ENCODE measurements at regions not wholly inside any gene's neighbourhood (a gene's known extent, or its start where the extent isn't known, plus 50 kb on each side); places are given as distances from the start of the nearest gene placed in this dataset.
A peak's percentile ranks its signal among the peaks of the same experiment; 100 is the strongest.

- Histone ChIP-seq H3K27me3 (ENCODE audit: control insufficient read depth, insufficient read depth, low read length) (no peaks in the 10 kb centered on the region), H3K9ac (ENCODE audit: low read depth, low read length) (no peak overlapping the region), H3K4me3 (ENCODE audit: low read depth, low read length) (no peak overlapping the region), H3K9me3 (ENCODE audit: control insufficient read depth, insufficient read depth, low read length) (no peaks in the 10 kb centered on the region), H3K4me1 (ENCODE audit: control insufficient read depth, insufficient read depth, low read length) (peaks cover 14% of the 10 kb centered on the region), H3K36me3 (ENCODE audit: control insufficient read depth, insufficient read depth, low read length) (no peaks in the 10 kb centered on the region)
Measured at GRCh38 chr21:31564439-31564838, 95.1 kb upstream of the SOD1 start.

GRCh38 chr21:31560479-31560878 is 99.0 kb upstream of the SOD1 start:
- H3K36me3 ChIP-seq (ENCODE audit: control insufficient read depth, insufficient read depth, low read length), result no peaks in the 10 kb centered on the region
- peaks cover 26% of the 10 kb centered on the region for H3K4me1 ChIP-seq (ENCODE audit: control insufficient read depth, insufficient read depth, low read length)
- H3K9ac ChIP-seq (ENCODE audit: low read depth, low read length), result peak overlapping the region; percentile 93
- H3K27me3 ChIP-seq (ENCODE audit: control insufficient read depth, insufficient read depth, low read length), result peaks cover 16% of the 10 kb centered on the region
- peak overlapping the region; percentile 88 for H3K4me3 ChIP-seq (ENCODE audit: low read depth, low read length)
- H3K9me3 ChIP-seq (ENCODE audit: control insufficient read depth, insufficient read depth, low read length), result no peaks in the 10 kb centered on the region

GRCh38 chr21:31559368-31560119 is 99.9 kb upstream of the SOD1 start:
- H3K4me3 ChIP-seq (ENCODE audit: low read depth, low read length), result peak overlapping the region; percentile 88

GRCh38 chr21:31558962-31559367 is 100.5 kb upstream of the SOD1 start:
- Histone ChIP-seq H3K36me3 (ENCODE audit: control insufficient read depth, insufficient read depth, low read length) (no peaks in the 10 kb centered on the region), H3K4me1 (ENCODE audit: control insufficient read depth, insufficient read depth, low read length) (peaks cover 36% of the 10 kb centered on the region), H3K9me3 (ENCODE audit: control insufficient read depth, insufficient read depth, low read length) (no peaks in the 10 kb centered on the region), H3K27me3 (ENCODE audit: control insufficient read depth, insufficient read depth, low read length) (peaks cover 16% of the 10 kb centered on the region), H3K4me3 (ENCODE audit: low read depth, low read length) (peak overlapping the region; percentile 88), H3K9ac (ENCODE audit: low read depth, low read length) (peak overlapping the region; percentile 81)

More at GRCh38 chr21:31559368-31560119, 99.9 kb upstream of the SOD1 start:
- Histone ChIP-seq H3K4me1 (ENCODE audit: control insufficient read depth, insufficient read depth, low read length) (peaks cover 32% of the 10 kb centered on the region), H3K27me3 (ENCODE audit: control insufficient read depth, insufficient read depth, low read length) (peaks cover 16% of the 10 kb centered on the region), H3K36me3 (ENCODE audit: control insufficient read depth, insufficient read depth, low read length) (no peaks in the 10 kb centered on the region), H3K9me3 (ENCODE audit: control insufficient read depth, insufficient read depth, low read length) (no peaks in the 10 kb centered on the region), H3K9ac (ENCODE audit: low read depth, low read length) (peak overlapping the region; percentile 93)

- Histone ChIP-seq H3K9ac (ENCODE audit: low read depth, low read length) (no peak overlapping the region), H3K36me3 (ENCODE audit: control insufficient read depth, insufficient read depth, low read length) (no peaks in the 10 kb centered on the region), H3K4me3 (ENCODE audit: low read depth, low read length) (peak overlapping the region; percentile 88), H3K9me3 (ENCODE audit: control insufficient read depth, insufficient read depth, low read length) (no peaks in the 10 kb centered on the region), H3K4me1 (ENCODE audit: control insufficient read depth, insufficient read depth, low read length) (peaks cover 41% of the 10 kb centered on the region), H3K27me3 (ENCODE audit: control insufficient read depth, insufficient read depth, low read length) (peaks cover 16% of the 10 kb centered on the region)
Measured at GRCh38 chr21:31558189-31558961, 101.1 kb upstream of the SOD1 start.

GRCh38 chr21:31557421-31558188 is 101.9 kb upstream of the SOD1 start:
- Histone ChIP-seq H3K4me1 (ENCODE audit: control insufficient read depth, insufficient read depth, low read length) (peaks cover 45% of the 10 kb centered on the region), H3K9ac (ENCODE audit: low read depth, low read length) (peak overlapping the region; percentile 12), H3K4me3 (ENCODE audit: low read depth, low read length) (peak overlapping the region; percentile 88)

GRCh38 chr21:31556662-31557061 is 102.8 kb upstream of the SOD1 start:
- peak overlapping the region; percentile 88 for H3K4me3 ChIP-seq (ENCODE audit: low read depth, low read length)
- peaks cover 16% of the 10 kb centered on the region for H3K27me3 ChIP-seq (ENCODE audit: control insufficient read depth, insufficient read depth, low read length)
- no peaks in the 10 kb centered on the region for H3K9me3 ChIP-seq (ENCODE audit: control insufficient read depth, insufficient read depth, low read length)
- no peak overlapping the region for H3K9ac ChIP-seq (ENCODE audit: low read depth, low read length)
- peaks cover 41% of the 10 kb centered on the region for H3K4me1 ChIP-seq (ENCODE audit: control insufficient read depth, insufficient read depth, low read length)
- no peaks in the 10 kb centered on the region for H3K36me3 ChIP-seq (ENCODE audit: control insufficient read depth, insufficient read depth, low read length)

More at GRCh38 chr21:31557421-31558188, 101.9 kb upstream of the SOD1 start:
- Histone ChIP-seq H3K27me3 (ENCODE audit: control insufficient read depth, insufficient read depth, low read length) (peaks cover 16% of the 10 kb centered on the region), H3K9me3 (ENCODE audit: control insufficient read depth, insufficient read depth, low read length) (no peaks in the 10 kb centered on the region), H3K36me3 (ENCODE audit: control insufficient read depth, insufficient read depth, low read length) (no peaks in the 10 kb centered on the region)

- Histone ChIP-seq H3K36me3 (ENCODE audit: control insufficient read depth, insufficient read depth, low read length) (no peaks in the 10 kb centered on the region), H3K4me1 (ENCODE audit: control insufficient read depth, insufficient read depth, low read length) (peaks cover 41% of the 10 kb centered on the region), H3K4me3 (ENCODE audit: low read depth, low read length) (peak overlapping the region; percentile 45), H3K27me3 (ENCODE audit: control insufficient read depth, insufficient read depth, low read length) (peaks cover 16% of the 10 kb centered on the region), H3K9me3 (ENCODE audit: control insufficient read depth, insufficient read depth, low read length) (no peaks in the 10 kb centered on the region), H3K9ac (ENCODE audit: low read depth, low read length) (peak overlapping the region; percentile 62)
Measured at GRCh38 chr21:31555741-31556191, 103.7 kb upstream of the SOD1 start.

GRCh38 chr21:31554511-31555022 is 104.9 kb upstream of the SOD1 start:
- H3K27me3 ChIP-seq (ENCODE audit: control insufficient read depth, insufficient read depth, low read length), result peaks cover 16% of the 10 kb centered on the region
- H3K9me3 ChIP-seq (ENCODE audit: control insufficient read depth, insufficient read depth, low read length), result no peaks in the 10 kb centered on the region
- no peak overlapping the region for H3K9ac ChIP-seq (ENCODE audit: low read depth, low read length)
- H3K4me3 ChIP-seq (ENCODE audit: low read depth, low read length), result peak overlapping the region; percentile 35
- H3K4me1 ChIP-seq (ENCODE audit: control insufficient read depth, insufficient read depth, low read length), result peaks cover 39% of the 10 kb centered on the region
- no peaks in the 10 kb centered on the region for H3K36me3 ChIP-seq (ENCODE audit: control insufficient read depth, insufficient read depth, low read length)

- Histone ChIP-seq H3K9me3 (ENCODE audit: control insufficient read depth, insufficient read depth, low read length) (no peaks in the 10 kb centered on the region), H3K36me3 (ENCODE audit: control insufficient read depth, insufficient read depth, low read length) (no peaks in the 10 kb centered on the region), H3K9ac (ENCODE audit: low read depth, low read length) (peak overlapping the region; percentile 24), H3K27me3 (ENCODE audit: control insufficient read depth, insufficient read depth, low read length) (peaks cover 16% of the 10 kb centered on the region), H3K4me3 (ENCODE audit: low read depth, low read length) (peak overlapping the region; percentile 35), H3K4me1 (ENCODE audit: control insufficient read depth, insufficient read depth, low read length) (peaks cover 39% of the 10 kb centered on the region)
Measured at GRCh38 chr21:31553926-31554325, 105.6 kb upstream of the SOD1 start.

GRCh38 chr21:31553461-31553860 is 106.0 kb upstream of the SOD1 start:
- Histone ChIP-seq H3K36me3 (ENCODE audit: control insufficient read depth, insufficient read depth, low read length) (no peaks in the 10 kb centered on the region), H3K27me3 (ENCODE audit: control insufficient read depth, insufficient read depth, low read length) (peaks cover 16% of the 10 kb centered on the region), H3K9me3 (ENCODE audit: control insufficient read depth, insufficient read depth, low read length) (no peaks in the 10 kb centered on the region), H3K4me3 (ENCODE audit: low read depth, low read length) (no peak overlapping the region), H3K9ac (ENCODE audit: low read depth, low read length) (peak overlapping the region; percentile 24), H3K4me1 (ENCODE audit: control insufficient read depth, insufficient read depth, low read length) (peaks cover 39% of the 10 kb centered on the region)

All from iPS-15b (cell line).